OCI-LY7 (cell line): ENCODE measurements at regions not wholly inside any gene's neighbourhood (a gene's known extent, or its start where the extent isn't known, plus 50 kb on each side); places are given as distances from the start of the nearest gene placed in this dataset.

ENCODE experiments used
- CTCF ChIP-seq: fragments of 200-600 bp; sonication (generic); conservative IDR thresholded peaks from 2 replicates; pipeline ENCODE4 v1.5.1; 2014; ENCODE audit warnings: mild to moderate bottlenecking, antibody characterized with exemption, low read length, moderate library complexity, mixed read lengths
- EZH2phosphoT487 ChIP-seq: fragments of 200-600 bp; sonication (generic); IDR thresholded peaks from 2 replicates; pipeline ENCODE4 v1.6.1; 2018; ENCODE audit warnings: low read depth, borderline replicate concordance, mild to moderate bottlenecking, mixed run types, antibody characterized with exemption, low read length, moderate library complexity, mixed read lengths

DNA sequence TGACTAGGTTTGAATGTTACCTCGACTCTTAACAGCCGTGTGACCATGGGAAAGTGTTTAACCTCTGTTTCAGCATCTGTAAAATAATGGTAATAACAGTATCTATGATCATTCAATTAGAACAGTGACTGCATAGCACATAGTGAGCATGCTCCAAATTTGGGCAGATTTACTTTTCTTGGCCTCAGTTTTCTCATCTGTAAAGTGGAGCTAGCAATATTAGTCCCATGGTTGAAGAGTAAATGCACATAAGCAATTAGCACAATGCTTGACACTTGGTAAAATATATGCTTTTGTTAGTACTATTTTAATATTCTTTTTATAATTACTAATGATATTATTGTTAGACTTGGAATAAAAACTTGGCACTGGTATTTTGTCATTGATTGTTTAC is 66.4 kb upstream of the TANC1 start:
- TF ChIP-seq EZH2phosphoT487 (no peak), CTCF (no peak)
